HG03558 (cell line): ENCODE measurements at regions not wholly inside any gene's neighbourhood (a gene's known extent, or its start where the extent isn't known, plus 50 kb on each side); places are given as distances from the start of the nearest gene placed in this dataset.
"Not testable (repeated sequence)": the region's sequence is repeated elsewhere in the genome, so short reads cannot be mapped to it uniquely, and the experiment has no call there.

Source experiments
- ATAC-seq: cut with Tn5 transposase; IDR thresholded peaks from one replicate; pipeline ENCODE4 v1.9.1; 2021; ENCODE audit warnings: moderate number of reproducible peaks; ENCODE audit not compliant: unreplicated experiment; ENCODE audit errors: extremely low read depth

GRCh38 chr7:16098585-16099179, 322.7 kb downstream of the CRPPA start:
- ATAC-seq = no peak

GRCh38 chr7:16098058-16098457, 323.3 kb downstream of the CRPPA start:
- ATAC-seq = no peak

- ATAC-seq = no peak
Measured at GRCh38 chr7:16095171-16095950, 326.0 kb downstream of the CRPPA start.

GRCh38 chr7:16094651-16095050, 326.7 kb downstream of the CRPPA start:
- ATAC-seq = no peak

GRCh38 chr7:16092711-16093110, 328.6 kb downstream of the CRPPA start:
- no peak for ATAC-seq

GRCh38 chr7:16091701-16092310, 329.5 kb downstream of the CRPPA start:
- ATAC-seq = no peak

GRCh38 chr7:16089801-16090200, 331.5 kb downstream of the CRPPA start:
- ATAC-seq = no peak

GRCh38 chr7:16089191-16089590, 332.1 kb downstream of the CRPPA start:
- ATAC-seq = no peak

- no peak for ATAC-seq
Measured at GRCh38 chr7:16086743-16087142, 334.6 kb downstream of the CRPPA start.

GRCh38 chr7:16085780-16086179, 335.6 kb downstream of the CRPPA start:
- ATAC-seq = not testable (repeated sequence)

GRCh38 chr7:16084875-16085274, 336.5 kb downstream of the CRPPA start:
- ATAC-seq = no peak

GRCh38 chr7:16084370-16084769, 337.0 kb downstream of the CRPPA start:
- ATAC-seq = no peak

GRCh38 chr7:16083931-16084330, 337.4 kb downstream of the CRPPA start:
- ATAC-seq = no peak

- ATAC-seq = no peak
Measured at GRCh38 chr7:16080131-16080530, 341.2 kb downstream of the CRPPA start.

GRCh38 chr7:16079723-16080122, 341.6 kb downstream of the CRPPA start:
- ATAC-seq = no peak

- ATAC-seq = no peak
Measured at GRCh38 chr7:16078076-16078952, 343.0 kb downstream of the CRPPA start.

- ATAC-seq = peak; percentile 89
Measured at GRCh38 chr7:16071246-16071857, 350.0 kb downstream of the CRPPA start.

GRCh38 chr7:16070806-16071205, 350.5 kb downstream of the CRPPA start:
- ATAC-seq = no peak

- ATAC-seq = no peak
Measured at GRCh38 chr7:16069998-16070397, 351.3 kb downstream of the CRPPA start.

GRCh38 chr7:16068183-16068582, 353.2 kb downstream of the CRPPA start:
- ATAC-seq = no peak
